Stimulated activated naive CD8-positive, alpha-beta T cell treated with anti-CD3 and anti-CD28 coated beads, Interleukin-15, amount 100 ng/mL, for 72 hours (primary cell): ENCODE measurements at regions not wholly inside any gene's neighbourhood (a gene's known extent, or its start where the extent isn't known, plus 50 kb on each side); places are given as distances from the start of the nearest gene placed in this dataset.
"Not testable (repeated sequence)": the region's sequence is repeated elsewhere in the genome, so short reads cannot be mapped to it uniquely, and the experiment has no call there.

ENCODE experiments used
- ATAC-seq: fragments of 150-1000 bp; cut with Tn5 transposase; 2 replicates; pipeline ENCODE4 v1.10.0; 2021; ENCODE audit warnings: mild to moderate bottlenecking, moderate library complexity
- DNase-seq, 2 donors: peaks; one replicate each; pipeline ENCODE4 v3.0.0; 2021 to 2022
- H3K27ac Mint-ChIP-seq, 2 donors: one replicate each; pipeline ENCODE4 v1.8.0; 2022; ENCODE audit warnings: mild to moderate bottlenecking in 2 of 2, mixed read lengths in 2 of 2, moderate library complexity in 2 of 2
- H3K27me3 Mint-ChIP-seq: one replicate; pipeline ENCODE4 v1.8.0; 2022; ENCODE audit warnings: mixed read lengths
- H3K4me1 Mint-ChIP-seq: one replicate; pipeline ENCODE4 v1.8.0; 2022; ENCODE audit warnings: mild to moderate bottlenecking, mixed read lengths
- H3K4me3 Mint-ChIP-seq, 2 donors: one replicate each; pipeline ENCODE4 v1.8.0; 2022; ENCODE audit warnings: mild to moderate bottlenecking in 2 of 2, mixed read lengths in 2 of 2, moderate library complexity in 1 of 2
- H3K9me3 Mint-ChIP-seq, 2 donors: one replicate each; pipeline ENCODE4 v1.8.0; 2022; ENCODE audit warnings: mixed read lengths in 2 of 2

DNA sequence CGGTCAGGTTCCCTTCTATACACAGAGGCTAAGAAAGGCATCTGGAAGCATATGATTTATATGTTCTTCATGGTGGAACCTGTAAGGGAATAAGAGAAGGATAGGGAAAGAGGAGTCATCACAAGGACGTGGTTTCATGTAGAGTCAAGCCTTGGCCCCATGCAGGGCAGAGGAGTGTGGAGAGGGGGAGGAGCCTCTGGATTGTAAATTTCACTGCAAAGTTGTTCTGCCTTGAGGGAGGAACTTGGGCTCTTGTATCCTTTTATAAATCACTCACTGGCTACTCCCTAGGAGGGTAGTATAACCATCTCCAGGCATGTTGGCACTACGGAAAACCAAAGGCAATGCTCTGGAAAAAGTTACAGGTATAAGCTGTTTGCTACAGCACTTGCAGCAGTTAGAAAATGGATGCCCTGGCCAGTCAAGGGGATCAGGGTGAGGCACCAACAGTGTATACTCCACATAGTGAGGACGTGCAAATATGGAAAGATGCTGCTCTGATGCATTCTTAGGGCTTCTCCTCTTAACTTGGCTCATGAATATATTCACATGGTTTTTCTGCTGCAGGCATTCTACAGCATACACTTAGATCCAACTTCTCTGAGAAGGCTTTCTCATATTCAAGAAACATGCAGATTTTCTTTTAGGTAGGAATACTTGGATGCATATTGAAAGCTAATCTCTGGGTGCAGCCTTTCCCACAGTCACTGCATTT is 60.3 kb upstream of the ZNF81 start:
- ATAC-seq (no peak), DNase-seq (no peak)
- H3K9me3 Mint-ChIP-seq, result peaks cover 0 to 4% of the 10 kb centered on the region in 2 donors
- no peak overlapping the region for H3K4me3 Mint-ChIP-seq
- H3K27me3 Mint-ChIP-seq, result peaks cover 12% of the 10 kb centered on the region
- no peak overlapping the region for H3K27ac Mint-ChIP-seq
- H3K4me1 Mint-ChIP-seq, result no peaks in the 10 kb centered on the region

DNA sequence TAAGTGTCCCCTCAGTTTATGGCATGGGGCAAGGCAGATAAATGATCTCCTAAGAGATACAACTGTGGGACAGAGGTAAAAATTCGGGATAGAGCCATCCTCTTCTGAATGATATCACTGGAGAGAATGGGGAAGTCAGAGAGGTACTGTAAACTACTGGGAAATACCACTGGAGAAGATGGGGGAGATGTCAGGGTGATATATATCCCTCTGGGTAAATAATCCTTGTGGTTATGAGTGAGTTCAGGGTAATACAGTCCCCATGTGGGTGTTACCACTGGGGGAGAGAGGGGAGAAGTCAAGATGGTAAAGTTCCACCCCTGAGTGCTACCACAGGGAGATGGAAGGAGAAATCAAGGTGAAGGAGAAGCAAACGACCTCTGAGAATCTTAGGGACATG is 63.9 kb upstream of the ZNF81 start:
- DNase-seq (no peak), ATAC-seq (no peak)
- H3K27ac Mint-ChIP-seq, result no peak overlapping the region
- peaks cover 7 to 9% of the 10 kb centered on the region in 2 donors for H3K9me3 Mint-ChIP-seq
- H3K4me1 Mint-ChIP-seq, result no peaks in the 10 kb centered on the region
- peaks cover 19% of the 10 kb centered on the region for H3K27me3 Mint-ChIP-seq
- no peak overlapping the region for H3K4me3 Mint-ChIP-seq

DNA sequence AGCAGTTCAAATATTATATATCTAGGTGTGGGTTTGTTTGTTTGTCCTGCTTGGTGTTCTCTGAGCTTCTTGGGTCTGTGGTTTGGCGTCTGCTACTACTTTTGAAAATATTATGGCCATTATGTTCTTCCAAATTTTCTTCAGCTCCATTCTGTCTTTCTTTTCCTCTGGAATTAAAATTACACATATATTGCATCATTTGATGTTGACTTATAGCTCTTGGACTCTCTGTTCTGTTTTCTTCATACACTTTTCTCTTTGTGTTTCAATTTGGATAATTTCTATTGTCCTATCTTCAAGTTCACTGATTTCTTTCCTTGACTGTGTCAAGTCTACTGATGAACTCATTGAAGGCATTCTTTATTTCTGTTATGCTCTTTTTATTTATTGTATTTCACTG is 65.2 kb upstream of the ZNF81 start:
- peaks cover 5 to 7% of the 10 kb centered on the region in 2 donors for H3K9me3 Mint-ChIP-seq
- H3K4me3 Mint-ChIP-seq, result no peak overlapping the region
- no peak overlapping the region for H3K27ac Mint-ChIP-seq
- DNase-seq, result no peak
- no peak for ATAC-seq
- no peaks in the 10 kb centered on the region for H3K4me1 Mint-ChIP-seq
- H3K27me3 Mint-ChIP-seq, result peaks cover 19% of the 10 kb centered on the region

DNA sequence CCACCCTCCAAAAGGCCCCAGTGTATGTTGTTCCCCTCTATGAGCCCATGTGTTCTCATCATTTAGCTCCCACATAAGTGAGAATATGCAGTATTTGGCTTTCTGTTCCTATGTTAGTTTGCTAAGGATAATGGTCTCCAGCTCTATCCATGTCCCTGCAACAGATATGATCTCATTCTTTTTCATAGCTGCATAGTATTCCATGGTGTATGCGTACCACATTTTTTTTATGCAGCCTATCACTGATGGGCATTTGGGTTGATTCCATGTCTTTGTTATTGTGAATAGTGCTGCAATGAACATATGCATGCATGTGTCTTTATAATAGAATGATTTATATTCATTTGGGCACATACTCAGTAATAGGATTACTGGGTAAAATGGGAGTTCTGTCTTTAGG is 73.9 kb upstream of the ZNF81 start:
- H3K27ac Mint-ChIP-seq, H3K4me1 Mint-ChIP-seq, H3K9me3 Mint-ChIP-seq, H3K27me3 Mint-ChIP-seq, H3K4me3 Mint-ChIP-seq, DNase-seq, ATAC-seq: not testable (repeated sequence)

DNA sequence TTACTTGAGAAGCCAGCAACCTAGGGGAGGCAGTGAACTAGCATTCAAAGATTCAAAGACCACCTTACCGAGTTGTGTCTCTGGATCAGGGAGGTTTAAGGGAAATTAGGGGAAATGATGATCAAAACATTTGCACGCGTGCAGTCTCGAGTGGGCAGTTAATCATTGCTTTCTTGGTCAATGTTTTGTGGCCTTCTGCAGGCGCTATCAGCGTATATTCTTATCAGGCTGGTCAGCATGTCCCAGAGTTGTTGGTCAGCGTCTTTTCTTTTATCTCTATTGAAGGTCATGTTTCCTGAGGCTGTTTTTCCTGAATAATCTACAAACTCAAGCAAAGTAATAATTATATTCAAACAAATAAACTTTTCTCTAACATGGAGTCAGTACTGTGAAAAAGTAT is 84.0 kb upstream of the ZNF81 start:
- ATAC-seq (no peak), DNase-seq (no peak)
- peaks cover 9% of the 10 kb centered on the region for H3K4me1 Mint-ChIP-seq
- H3K27ac Mint-ChIP-seq, result no peak overlapping the region
- H3K27me3 Mint-ChIP-seq, result no peaks in the 10 kb centered on the region
- no peak overlapping the region for H3K4me3 Mint-ChIP-seq
- no peaks in the 10 kb centered on the region for H3K9me3 Mint-ChIP-seq

DNA sequence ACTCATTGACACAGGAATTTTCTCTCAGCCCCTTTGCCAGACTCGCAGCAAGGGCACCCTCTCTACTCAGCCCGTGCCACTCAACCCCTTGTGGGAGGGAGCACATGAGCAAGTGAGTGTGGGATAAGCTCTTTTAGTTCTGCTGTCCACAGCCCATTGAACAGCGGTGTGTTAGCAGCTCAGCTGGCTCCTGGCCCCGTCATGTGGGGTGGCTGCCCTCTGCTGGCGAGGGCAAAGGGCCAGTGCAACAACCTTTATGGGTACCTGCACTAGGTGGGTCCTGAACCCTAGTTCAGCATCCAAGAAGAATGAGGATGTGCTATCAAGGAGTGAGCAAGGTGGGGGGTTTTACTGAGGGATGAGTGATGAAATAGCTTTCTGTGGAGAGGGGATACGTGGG is 85.0 kb upstream of the ZNF81 start:
- H3K9me3 Mint-ChIP-seq, result no peaks in the 10 kb centered on the region
- peaks cover 9% of the 10 kb centered on the region for H3K4me1 Mint-ChIP-seq
- H3K27me3 Mint-ChIP-seq, result no peaks in the 10 kb centered on the region
- H3K4me3 Mint-ChIP-seq, result no peak overlapping the region
- H3K27ac Mint-ChIP-seq, result no peak overlapping the region
- ATAC-seq (peak; percentile 62), DNase-seq (peak; percentile 13 to 40)

DNA sequence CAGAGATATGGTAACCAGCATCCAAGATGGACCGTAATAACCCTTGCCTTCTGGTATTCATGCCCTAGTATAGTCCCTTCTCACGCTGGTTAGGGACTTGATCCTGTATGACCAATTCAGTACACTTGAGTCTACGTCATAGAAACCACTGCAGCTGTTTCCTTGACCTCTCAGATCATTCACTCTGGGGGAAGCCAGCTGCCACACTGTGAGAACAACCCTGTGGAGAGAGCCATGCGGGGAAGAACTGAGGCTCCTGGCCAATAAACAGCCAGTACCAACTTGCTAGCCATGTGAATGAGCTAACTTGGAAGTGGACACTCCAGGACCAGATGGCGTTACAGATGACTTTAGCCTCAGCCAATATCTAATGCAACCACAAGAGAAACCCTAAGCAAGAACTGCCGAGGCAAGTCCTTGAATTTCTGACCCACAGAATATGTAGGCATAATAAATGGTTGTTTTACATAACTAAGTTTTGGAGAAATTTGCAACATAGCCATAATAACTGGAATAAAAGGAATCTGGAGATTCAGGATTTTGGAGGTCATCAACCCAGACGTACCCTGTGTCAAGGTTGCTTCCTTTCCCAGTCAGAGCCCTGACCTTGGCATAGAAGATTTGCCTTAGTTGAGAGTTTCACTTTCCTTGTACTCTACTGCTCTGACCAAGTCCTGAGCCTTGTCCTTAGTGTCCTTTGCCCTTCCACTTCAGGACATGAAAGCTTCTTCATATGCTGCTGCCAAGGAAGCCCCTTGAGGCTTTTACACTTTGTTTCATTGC is 87.3 kb upstream of the ZNF81 start:
- Mint-ChIP-seq H3K27me3 (no peaks in the 10 kb centered on the region), H3K27ac (no peak overlapping the region), H3K4me3 (no peak overlapping the region), H3K4me1 (peaks cover 9% of the 10 kb centered on the region), H3K9me3 (no peaks in the 10 kb centered on the region)
- no peak for DNase-seq
- peak; percentile 35 for ATAC-seq

DNA sequence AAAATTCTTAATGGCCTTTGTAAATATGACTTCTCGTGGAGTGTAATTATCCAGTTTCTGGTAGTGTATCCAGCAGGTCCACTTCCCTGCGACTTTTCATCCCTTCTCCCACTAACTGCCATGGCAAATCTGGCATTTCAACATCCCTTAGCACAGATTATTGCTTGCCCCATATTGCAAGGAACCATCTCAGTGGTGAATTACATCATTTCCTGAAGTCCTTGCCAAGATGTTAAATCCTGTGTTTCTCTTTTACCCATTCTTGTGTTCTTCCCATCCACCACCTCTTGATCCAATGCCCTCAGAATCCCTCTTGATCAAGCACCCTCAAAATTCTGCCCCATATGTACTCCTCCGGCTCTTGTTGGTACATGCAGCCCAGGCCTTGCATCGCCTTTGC is 88.1 kb upstream of the ZNF81 start:
- ATAC-seq (no peak), DNase-seq (no peak)
- Mint-ChIP-seq H3K27me3 (no peaks in the 10 kb centered on the region), H3K9me3 (no peaks in the 10 kb centered on the region), H3K27ac (peak overlapping the region in 1 of 2 donors; percentile 54), H3K4me1 (peaks cover 9% of the 10 kb centered on the region), H3K4me3 (no peak overlapping the region)

DNA sequence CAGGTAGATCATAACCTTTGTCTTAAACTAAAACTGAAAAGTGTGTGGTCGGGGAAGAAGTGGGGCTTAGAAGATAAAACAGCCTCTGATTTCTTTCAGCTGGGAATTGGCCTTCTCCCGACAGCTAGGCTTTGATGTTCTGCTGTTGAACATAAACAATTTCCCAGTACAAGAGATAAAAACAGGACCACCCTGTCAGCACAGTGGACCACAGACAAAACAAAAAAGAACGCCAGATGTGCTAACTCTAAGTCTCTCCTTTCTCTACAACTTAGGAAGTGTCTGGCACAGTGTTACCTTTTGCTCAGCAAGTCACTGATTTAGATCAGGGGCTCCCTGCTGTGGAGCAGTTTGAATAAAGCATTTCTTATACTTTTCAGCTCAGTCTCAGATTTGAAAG is 87.5 kb upstream of the UXT start:
- H3K27ac Mint-ChIP-seq, result no peak overlapping the region
- no peaks in the 10 kb centered on the region for H3K9me3 Mint-ChIP-seq
- H3K4me3 Mint-ChIP-seq, result no peak overlapping the region
- peaks cover 9% of the 10 kb centered on the region for H3K4me1 Mint-ChIP-seq
- DNase-seq, result no peak
- no peak for ATAC-seq
- no peaks in the 10 kb centered on the region for H3K27me3 Mint-ChIP-seq

DNA sequence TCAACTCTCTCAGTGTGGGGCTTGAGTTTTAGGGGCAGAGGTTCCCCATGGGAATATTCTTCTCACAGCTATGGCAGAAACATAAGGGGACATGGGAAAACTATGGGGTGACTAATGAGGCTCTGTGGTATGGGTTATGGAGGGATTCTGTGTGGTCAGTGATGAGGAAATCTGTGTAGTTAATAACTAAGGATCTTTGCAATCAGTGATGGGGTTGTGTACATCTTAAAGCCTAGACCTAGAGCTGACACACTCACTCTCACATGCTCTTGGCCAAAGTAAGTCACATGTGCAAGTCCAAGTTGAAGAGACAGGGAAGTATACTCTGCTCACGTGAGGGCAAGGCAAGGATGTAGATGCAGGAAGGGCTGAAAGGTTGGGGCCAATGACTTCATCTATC is 86.4 kb upstream of the UXT start:
- peaks cover 9% of the 10 kb centered on the region for H3K4me1 Mint-ChIP-seq
- H3K4me3 Mint-ChIP-seq, result no peak overlapping the region
- H3K9me3 Mint-ChIP-seq, result no peaks in the 10 kb centered on the region
- H3K27ac Mint-ChIP-seq, result no peak overlapping the region
- H3K27me3 Mint-ChIP-seq, result no peaks in the 10 kb centered on the region
- no peak for DNase-seq
- ATAC-seq, result no peak

DNA sequence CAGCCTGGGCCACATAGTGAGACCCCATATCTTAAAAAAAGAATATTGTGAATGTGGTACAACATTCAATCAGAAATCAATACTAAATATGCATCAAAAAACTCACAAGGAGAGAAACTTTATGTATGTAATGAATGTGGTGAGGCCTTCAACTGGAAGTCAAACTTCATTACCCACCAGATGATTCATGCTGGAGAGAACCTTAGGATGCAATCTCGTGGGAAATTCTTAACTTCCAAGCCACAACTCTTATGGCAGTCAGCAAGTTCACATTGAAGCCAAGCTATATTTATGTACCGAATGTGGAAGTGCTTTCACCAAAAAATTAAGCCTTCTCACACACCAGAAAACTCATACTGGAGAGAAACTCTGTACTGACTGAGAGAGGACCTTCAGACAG is 84.5 kb upstream of the UXT start:
- no peak for ATAC-seq
- H3K27ac Mint-ChIP-seq, result peak overlapping the region in 1 of 2 donors; percentile 42
- no peaks in the 10 kb centered on the region for H3K9me3 Mint-ChIP-seq
- H3K4me3 Mint-ChIP-seq, result no peak overlapping the region
- H3K4me1 Mint-ChIP-seq, result peaks cover 3% of the 10 kb centered on the region
- DNase-seq, result no peak
- H3K27me3 Mint-ChIP-seq, result no peaks in the 10 kb centered on the region

DNA sequence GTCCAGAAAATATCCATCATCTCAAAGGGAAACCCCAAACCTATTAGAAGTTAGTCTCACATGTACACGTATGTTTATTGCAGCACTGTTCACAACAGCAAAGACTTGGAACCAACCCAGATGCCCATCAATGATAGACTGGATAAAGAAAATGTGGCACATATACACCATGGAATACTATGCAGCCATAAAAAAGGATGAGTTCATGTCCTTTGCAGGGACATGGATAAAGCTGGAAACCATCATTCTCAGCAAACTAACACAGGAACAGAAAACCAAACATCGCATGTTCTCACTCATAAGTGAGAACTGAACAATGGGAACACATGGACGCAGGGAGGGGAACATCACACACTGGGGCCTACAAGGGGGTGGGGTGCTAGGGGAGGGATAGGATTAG is 79.9 kb upstream of the UXT start:
- H3K4me1 Mint-ChIP-seq, DNase-seq, H3K9me3 Mint-ChIP-seq, H3K27ac Mint-ChIP-seq, H3K4me3 Mint-ChIP-seq, ATAC-seq, H3K27me3 Mint-ChIP-seq: not testable (repeated sequence)

DNA sequence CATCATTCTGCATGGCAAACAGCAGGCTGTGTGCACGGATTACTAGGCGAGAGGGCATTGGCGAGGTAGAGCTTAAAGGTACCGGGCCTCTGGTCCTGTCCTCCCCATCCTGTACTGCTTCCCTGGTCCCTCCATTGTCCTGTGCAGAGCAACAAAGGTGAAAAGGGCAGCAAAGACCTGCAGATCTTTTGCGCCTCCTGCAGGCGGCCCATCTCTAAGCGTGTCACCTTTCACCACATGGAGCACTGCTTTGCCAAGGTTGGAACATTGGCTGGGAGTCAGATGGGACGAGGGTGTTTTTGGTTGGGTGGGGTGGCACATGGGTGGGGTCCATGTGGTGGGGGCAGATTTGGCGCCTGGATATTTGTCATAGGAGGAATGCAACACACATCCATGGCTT is 64.7 kb upstream of the UXT start:
- no peak overlapping the region for H3K27ac Mint-ChIP-seq
- no peaks in the 10 kb centered on the region for H3K9me3 Mint-ChIP-seq
- H3K27me3 Mint-ChIP-seq, result no peaks in the 10 kb centered on the region
- ATAC-seq (no peak), DNase-seq (peak; percentile 3 to 13)
- no peak overlapping the region for H3K4me3 Mint-ChIP-seq
- H3K4me1 Mint-ChIP-seq, result no peaks in the 10 kb centered on the region

DNA sequence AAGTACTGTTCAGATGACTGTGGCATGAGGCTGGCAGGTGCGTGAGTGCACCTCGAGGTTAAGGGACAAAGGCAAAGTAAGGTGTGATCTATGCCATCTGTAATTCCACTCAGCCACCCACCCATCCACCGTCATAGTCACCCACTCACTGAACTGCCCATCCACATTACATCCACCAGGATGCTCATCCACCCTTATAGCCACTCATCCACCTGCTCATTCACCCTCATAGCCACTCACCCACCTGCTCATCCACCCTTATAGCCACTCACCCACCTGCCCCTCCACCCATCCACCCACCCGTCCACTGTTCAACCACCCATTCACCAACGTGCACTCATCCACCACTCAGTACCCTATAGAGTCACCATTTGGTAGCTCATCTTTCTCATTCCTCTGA is 64.1 kb upstream of the UXT start:
- ATAC-seq, result no peak
- H3K9me3 Mint-ChIP-seq, result no peaks in the 10 kb centered on the region
- no peak overlapping the region for H3K27ac Mint-ChIP-seq
- no peaks in the 10 kb centered on the region for H3K27me3 Mint-ChIP-seq
- H3K4me1 Mint-ChIP-seq, result no peaks in the 10 kb centered on the region
- DNase-seq, result no peak
- no peak overlapping the region for H3K4me3 Mint-ChIP-seq

DNA sequence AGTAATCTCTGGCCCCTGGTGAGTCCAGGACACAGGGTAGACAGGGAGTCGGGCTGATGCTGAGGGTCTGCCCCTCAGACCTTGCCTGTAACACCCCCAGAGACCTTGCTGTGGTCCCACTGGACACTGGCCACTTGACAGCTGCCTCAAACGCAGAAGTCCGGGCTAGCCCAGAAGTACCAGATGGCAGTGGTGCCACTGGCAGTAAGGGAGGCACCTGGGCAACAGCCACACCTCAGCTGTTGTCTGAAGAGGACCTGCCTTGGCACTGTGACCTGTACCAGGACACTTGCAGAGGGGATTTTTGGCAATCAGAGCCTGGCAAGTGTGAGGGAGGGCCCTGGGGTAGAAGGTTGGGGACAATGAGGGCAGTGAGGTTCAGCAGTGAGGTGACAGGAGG is 63.3 kb upstream of the UXT start:
- no peaks in the 10 kb centered on the region for H3K27me3 Mint-ChIP-seq
- H3K9me3 Mint-ChIP-seq, result no peaks in the 10 kb centered on the region
- no peak overlapping the region for H3K4me3 Mint-ChIP-seq
- no peak overlapping the region for H3K27ac Mint-ChIP-seq
- DNase-seq (no peak), ATAC-seq (no peak)
- no peaks in the 10 kb centered on the region for H3K4me1 Mint-ChIP-seq

DNA sequence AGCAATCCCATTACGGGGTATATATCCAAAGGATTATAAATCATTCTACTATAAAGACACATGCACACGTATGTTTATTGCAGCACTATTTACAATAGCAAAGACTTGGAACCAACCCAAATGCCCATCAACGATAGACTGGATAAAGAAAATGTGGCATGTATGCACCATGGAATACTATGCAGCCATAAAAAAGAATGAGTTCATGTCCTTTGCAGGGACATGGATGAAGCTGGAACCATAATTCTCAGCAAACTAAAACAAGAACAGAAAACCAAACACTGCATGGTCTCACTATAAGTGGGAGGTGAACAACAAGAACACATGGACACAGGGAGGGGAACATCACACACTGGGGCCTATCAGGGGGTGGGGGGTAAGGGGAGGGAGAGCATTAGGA is 56.1 kb upstream of the UXT start:
- not testable (repeated sequence) for H3K27me3 Mint-ChIP-seq, H3K9me3 Mint-ChIP-seq, ATAC-seq, H3K27ac Mint-ChIP-seq, DNase-seq, H3K4me1 Mint-ChIP-seq, H3K4me3 Mint-ChIP-seq

DNA sequence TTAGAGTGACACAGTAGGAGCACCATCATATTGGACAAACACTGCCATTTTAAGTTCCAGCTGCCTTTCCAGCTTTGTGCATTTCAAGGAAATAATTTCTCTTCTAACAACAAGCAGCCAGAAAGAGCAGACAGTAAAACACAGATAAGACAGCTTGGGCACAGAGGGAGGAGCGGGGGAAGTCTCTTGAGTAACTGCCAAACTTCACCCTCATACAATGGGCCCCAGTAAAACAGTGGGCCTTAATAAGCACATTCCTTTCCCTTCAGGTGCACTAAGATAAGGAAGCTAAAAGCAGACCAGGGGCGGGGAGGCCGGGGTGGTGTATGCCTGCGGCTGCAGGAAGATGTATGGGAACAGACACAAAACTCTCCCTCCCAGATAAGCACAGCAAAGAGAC is 53.7 kb upstream of the UXT start:
- H3K27me3 Mint-ChIP-seq, H3K4me3 Mint-ChIP-seq, H3K27ac Mint-ChIP-seq, DNase-seq, H3K4me1 Mint-ChIP-seq, ATAC-seq, H3K9me3 Mint-ChIP-seq: not testable (repeated sequence)
